H1 (cell line): ENCODE measurements at regions not wholly inside any gene's neighbourhood (a gene's known extent, or its start where the extent isn't known, plus 50 kb on each side); places are given as distances from the start of the nearest gene placed in this dataset.

Source experiments
- CEBPB ChIP-seq: IDR thresholded peaks from 2 replicates; pipeline ENCODE4 v1.6.1; 2012; ENCODE audit warnings: low read depth, low read length
- EGR1 ChIP-seq: IDR thresholded peaks from 2 replicates; pipeline ENCODE4 v1.6.1; 2011; ENCODE audit warnings: low read depth, low read length, borderline replicate concordance
- EP300 ChIP-seq, 2 experiments: IDR thresholded peaks; 1 replicate in 1 of 2; 2 replicates in 1 of 2; pipeline ENCODE4 v1.6.1; 2011 to 2012; ENCODE audit warnings: low read depth in 2 of 2, low read length in 2 of 2, mild to moderate bottlenecking in 2 of 2, borderline replicate concordance in 1 of 2, inconsistent platforms in 1 of 2, moderate library complexity in 1 of 2
- PHF8 ChIP-seq: fragments of 200-600 bp; sonication (generic); conservative IDR thresholded peaks from 2 replicates; pipeline ENCODE4 v1.7.1; 2012; ENCODE audit warnings: low read depth, mild to moderate bottlenecking, inconsistent platforms, low read length, moderate library complexity
- POLR2A ChIP-seq, 2 experiments: IDR thresholded peaks; 1 replicate in 1 of 2; 2 replicates in 1 of 2; pipeline ENCODE4 v1.6.1; 2011; ENCODE audit warnings: low read depth in 2 of 2, low read length in 2 of 2, mild to moderate bottlenecking in 2 of 2; ENCODE audit errors: control extremely low read depth in 1 of 2
- POLR2AphosphoS5 ChIP-seq: IDR thresholded peaks from 2 replicates; pipeline ENCODE4 v1.6.1; 2011; ENCODE audit warnings: low read depth, low read length
- TAF7 ChIP-seq: optimal IDR thresholded peaks from 2 replicates; pipeline ENCODE3; 2011; ENCODE audit warnings: low read depth, mild to moderate bottlenecking, inconsistent platforms, low read length, moderate library complexity, borderline replicate concordance

DNA sequence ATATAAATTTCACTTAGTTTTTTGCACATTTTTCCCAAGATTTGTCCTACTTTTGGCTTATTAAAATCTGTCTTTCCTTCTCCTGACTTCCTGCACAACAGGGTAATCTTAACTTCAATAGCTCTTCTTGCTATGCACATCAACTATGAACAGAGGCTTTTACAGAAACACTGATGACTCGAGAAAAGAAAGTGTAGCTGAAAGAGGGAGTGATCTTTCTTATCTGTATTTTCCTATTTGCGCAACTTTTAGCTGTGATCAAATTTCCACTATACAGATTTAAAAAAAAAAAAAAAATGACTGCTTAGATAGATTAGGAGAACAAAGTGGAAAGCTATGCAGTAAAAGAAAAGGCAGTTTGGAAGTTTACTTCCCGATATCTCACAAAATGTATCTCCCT is 406.9 kb downstream of the LIG4 start:
- no peak for TF ChIP-seq POLR2A (IDR thresholded peaks at IDR 0.05; ENCODE audit: control extremely low read depth in 1 of 2, low read depth in 2 of 2, low read length in 2 of 2)
- no peak for TF ChIP-seq CEBPB
- no peak for TF ChIP-seq EGR1
- TF ChIP-seq TAF7 = no peak
- no peak for TF ChIP-seq POLR2AphosphoS5
- no peak for TF ChIP-seq EP300 (IDR thresholded peaks at IDR 0.05; ENCODE audit: borderline replicate concordance in 1 of 2, low read depth in 2 of 2, low read length in 2 of 2)
- TF ChIP-seq PHF8 = no peak
